ENCODE measurements at regions not wholly inside any gene's neighbourhood (a gene's known extent, or its start where the extent isn't known, plus 50 kb on each side); places are given as distances from the start of the nearest gene placed in this dataset.
A peak's percentile ranks its signal among the peaks of the same experiment; 100 is the strongest.

GRCh38 chr3:180294282-180295027 lies 257.7 kb upstream of the PEX5L start:
- Histone ChIP-seq H3K9me1 (ENCODE audit: control insufficient read depth, insufficient read depth, low read length) (no peaks in the 10 kb centered on the region), H3K4me3 (no peak overlapping the region), H3K9me3 (replicated peaks; ENCODE audit: control insufficient read depth, insufficient read depth, low read depth, low read length) (no peaks in the 10 kb centered on the region; the same call in 1 of the 2 replicates), H3K4me2 (ENCODE audit: insufficient read depth, low read length) (no peak overlapping the region), H3K36me3 (ENCODE audit: control insufficient read depth, insufficient read depth, low read length) (no peaks in the 10 kb centered on the region), H3K4me1 (replicated peaks in 1 of 2; ENCODE audit: control insufficient read depth in 2 of 2, insufficient read depth in 2 of 2, low read length in 2 of 2) (no peaks in the 10 kb centered on the region), H3K27me3 (ENCODE audit: control insufficient read depth in 2 of 2, insufficient read depth in 2 of 2, low read length in 2 of 2) (no peaks in the 10 kb centered on the region), H4K20me1 (replicated peaks; ENCODE audit: control insufficient read depth, insufficient read depth, low read length) (no peaks in the 10 kb centered on the region), H3K79me2 (ENCODE audit: control insufficient read depth, insufficient read depth, low read length) (no peaks in the 10 kb centered on the region), H3K9ac (ENCODE audit: insufficient read depth in 1 of 2, low read depth in 2 of 2, low read length in 2 of 2) (no peak overlapping the region), H2AFZ (ENCODE audit: low read depth, low read length) (no peak overlapping the region), H3K27ac (ENCODE audit: extremely low read depth, low read depth, low read length) (no peak overlapping the region)
- in situ Hi-C loops (cut with MboI): no loop called here
- TF ChIP-seq ZFP91 (CRISPR knock-in tag; IDR thresholded peaks at IDR 0.05): no peak
- TF ChIP-seq, protein P1, sequence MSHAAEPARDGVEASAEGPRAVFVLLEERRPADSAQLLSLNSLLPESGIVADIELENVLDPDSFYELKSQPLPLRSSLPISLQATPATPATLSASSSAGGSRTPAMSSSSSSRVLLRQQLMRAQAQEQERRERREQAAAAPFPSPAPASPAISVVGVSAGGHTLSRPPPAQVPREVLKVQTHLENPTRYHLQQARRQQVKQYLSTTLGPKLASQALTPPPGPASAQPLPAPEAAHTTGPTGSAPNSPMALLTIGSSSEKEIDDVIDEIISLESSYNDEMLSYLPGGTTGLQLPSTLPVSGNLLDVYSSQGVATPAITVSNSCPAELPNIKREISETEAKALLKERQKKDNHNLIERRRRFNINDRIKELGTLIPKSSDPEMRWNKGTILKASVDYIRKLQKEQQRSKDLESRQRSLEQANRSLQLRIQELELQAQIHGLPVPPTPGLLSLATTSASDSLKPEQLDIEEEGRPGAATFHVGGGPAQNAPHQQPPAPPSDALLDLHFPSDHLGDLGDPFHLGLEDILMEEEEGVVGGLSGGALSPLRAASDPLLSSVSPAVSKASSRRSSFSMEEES (CRISPR knock-in tag; IDR thresholded peaks at IDR 0.05): 0 out of 2 replicates have a peak, but pooled peaks have one; percentile 7
- no peak for TF ChIP-seq ZNF347 (CRISPR knock-in tag; IDR thresholded peaks at IDR 0.05; ENCODE audit: low read depth)
- CTCF ChIA-PET (ENCODE audit: low intra/inter-chr PET ratio): no interaction called here
- no peak for ATAC-seq
- no TSS peak for BruUV-seq (replicated peaks)
- POLR2A ChIA-PET: no interaction called here
- 0% methylated on average over 1 of the region's 1 CpG for WGBS (ENCODE audit: insufficient coverage, low coverage, missing lambda C conversion rate)
- no peak for DNase-seq (ENCODE audit: extremely low read depth in 1 of 4, low spot score in 3 of 4)
- no peak for FAIRE-seq
- intact Hi-C loops (cut with micrococcal nuclease): no loop called here
